Panc1 (cell line): ENCODE measurements at regions not wholly inside any gene's neighbourhood (a gene's known extent, or its start where the extent isn't known, plus 50 kb on each side); places are given as distances from the start of the nearest gene placed in this dataset.

Source experiments
- ATAC-seq: fragments of 200-7000 bp; cut with Tn5 transposase; 2 replicates; pipeline ENCODE4 v1.9.1; 2020; ENCODE audit warnings: mild to moderate bottlenecking, moderate library complexity
- BruUV-seq: library from RNA; stranded (reverse); fragments of 400-500 nt; replicated peaks from 2 replicates; lab custom pipeline; 2021; lab: Mats Ljungman, UMichigan
- CTCF ChIA-PET: fragments of 300-600 bp; sonication (Branson Sonifier 250); formaldehyde crosslinking; loops from one replicate; lab custom pipeline; 2022; ENCODE audit warnings: antibody characterized with exemption; lab: Charles Lee
- POLR2A ChIA-PET: fragments of 300-600 bp; sonication (Branson Sonifier 250); formaldehyde crosslinking; loops from one replicate; lab custom pipeline; 2022; ENCODE audit warnings: antibody characterized with exemption; lab: Charles Lee
- DNase-seq: peaks from one replicate; pipeline ENCODE4 v3.0.0-alpha.2; 2010; ENCODE audit warnings: low read depth, low spot score
- H3K27ac ChIP-seq: 2 replicates; pipeline ENCODE4 v1.5.1; 2011; ENCODE audit warnings: mild to moderate bottlenecking, low read length, inconsistent platforms
- H3K27me3 ChIP-seq: fragments of 200-500 bp; sonication (Bioruptor generic); 2 replicates; pipeline ENCODE4 v1.6.0; 2014; ENCODE audit warnings: low read length, inconsistent platforms; ENCODE audit not compliant: control insufficient read depth, insufficient read depth
- H3K36me3 ChIP-seq: fragments of 200-500 bp; sonication (Bioruptor generic); 2 replicates; pipeline ENCODE4 v1.5.1; 2014; ENCODE audit warnings: inconsistent platforms, mild to moderate bottlenecking, low read length, moderate library complexity; ENCODE audit not compliant: control insufficient read depth, insufficient read depth
- H3K4me1 ChIP-seq: 2 replicates; pipeline ENCODE4 v1.5.1; 2011; ENCODE audit warnings: inconsistent platforms, mild to moderate bottlenecking, low read length, moderate library complexity; ENCODE audit not compliant: control insufficient read depth, insufficient read depth
- H3K4me3 ChIP-seq, 2 experiments: 2 replicates each; pipeline ENCODE4 v1.5.1; 2011 to 2012; ENCODE audit warnings: low read depth in 2 of 2, low read length in 2 of 2, mild to moderate bottlenecking in 2 of 2, inconsistent platforms in 1 of 2, moderate library complexity in 1 of 2
- H3K9me3 ChIP-seq: fragments of 200-500 bp; sonication (Bioruptor generic); 2 replicates; pipeline ENCODE4 v1.5.1; 2014; ENCODE audit warnings: low read depth, mild to moderate bottlenecking, inconsistent platforms, low read length, moderate library complexity; ENCODE audit not compliant: control insufficient read depth, insufficient read depth
- CTCF ChIP-seq: fragments of 450-650 bp; IDR thresholded peaks from 2 replicates; pipeline ENCODE4 v1.5.1; 2017; ENCODE audit warnings: mild to moderate bottlenecking
- POLR2AphosphoS5 ChIP-seq: IDR thresholded peaks from 2 replicates; pipeline ENCODE4 v1.6.1; 2012; ENCODE audit warnings: mild to moderate bottlenecking, low read depth, low read length, moderate library complexity
- REST ChIP-seq, 2 experiments: IDR thresholded peaks; 2 replicates each; pipeline ENCODE4 v1.6.1; 2011 to 2012; ENCODE audit warnings: low read depth in 2 of 2, control low read depth in 1 of 2, low read length in 1 of 2, mild to moderate bottlenecking in 1 of 2, moderate library complexity in 1 of 2; ENCODE audit not compliant: insufficient read depth in 1 of 2
- SIN3A ChIP-seq: IDR thresholded peaks from 2 replicates; pipeline ENCODE4 v1.6.1; 2012; ENCODE audit warnings: low read depth, mild to moderate bottlenecking, low read length, moderate library complexity, borderline replicate concordance; ENCODE audit not compliant: insufficient read depth
- TCF7L2 ChIP-seq: IDR thresholded peaks from 2 replicates; pipeline ENCODE4 v1.6.1; 2011; ENCODE audit warnings: mild to moderate bottlenecking, low read depth, low read length, inconsistent platforms
- in situ Hi-C: cut with HindIII; loops from 2 replicates; pipeline ENCODE4 v1.10.0; 2016; ENCODE audit warnings: low sequenced_read_pairs, low pct_unique_long_range_greater_than_20kb
- intact Hi-C: fragments of 100-400 bp; cut with micrococcal nuclease; formaldehyde crosslinking; loops from one replicate; pipeline ENCODE4 v1.10.0; 2022; ENCODE audit not compliant: unreplicated experiment

- ChIA-PET CTCF (no interaction called here), POLR2A (no interaction called here)
- no TSS peak for BruUV-seq
- DNase-seq (no peak), ATAC-seq (no peak)
- intact Hi-C loops (no loop called here), in situ Hi-C loops (no loop called here)
- H3K27me3 ChIP-seq = no peaks in the 10 kb centered on the region
- H3K36me3 ChIP-seq = no peaks in the 10 kb centered on the region
- no peaks in the 10 kb centered on the region for H3K4me1 ChIP-seq
- TF ChIP-seq TCF7L2 (no peak), REST (IDR thresholded peaks at IDR 0.05; ENCODE audit: insufficient read depth in 1 of 2, low read depth in 2 of 2, low read length in 1 of 2) (no peak), CTCF (no peak), POLR2AphosphoS5 (no peak), SIN3A (no peak)
- H3K9me3 ChIP-seq = no peaks in the 10 kb centered on the region
- no peak overlapping the region for H3K4me3 ChIP-seq
- H3K27ac ChIP-seq = no peak overlapping the region
Observed at GRCh38 chr3:193840111-193840641, 247.2 kb downstream of the OPA1 start.

GRCh38 chr3:193841581-193841980 lies 248.6 kb downstream of the OPA1 start:
- BruUV-seq = no TSS peak
- intact Hi-C loops = no loop called here
- H3K4me3 ChIP-seq = no peak overlapping the region
- H3K4me1 ChIP-seq = no peaks in the 10 kb centered on the region
- H3K9me3 ChIP-seq = no peaks in the 10 kb centered on the region
- no peak for DNase-seq
- ChIA-PET POLR2A (no interaction called here), CTCF (no interaction called here)
- TF ChIP-seq POLR2AphosphoS5 = no peak
- TF ChIP-seq CTCF = no peak
- no peak for TF ChIP-seq REST (IDR thresholded peaks at IDR 0.05; ENCODE audit: insufficient read depth in 1 of 2, low read depth in 2 of 2, low read length in 1 of 2)
- no peak for TF ChIP-seq TCF7L2
- TF ChIP-seq SIN3A = no peak
- H3K27me3 ChIP-seq = no peaks in the 10 kb centered on the region
- H3K36me3 ChIP-seq = no peaks in the 10 kb centered on the region
- H3K27ac ChIP-seq = no peak overlapping the region
- in situ Hi-C loops = no loop called here
- no peak for ATAC-seq
